ENCODE measurements at regions not wholly inside any gene's neighbourhood (a gene's known extent, or its start where the extent isn't known, plus 50 kb on each side); places are given as distances from the start of the nearest gene placed in this dataset.
"Not testable (repeated sequence)": the region's sequence is repeated elsewhere in the genome, so short reads cannot be mapped to it uniquely, and the experiment has no call there.

- H3K9me3 ChIP-seq (ENCODE audit: control insufficient read depth in 1 of 2, low read length in 2 of 2), result no peaks in the 10 kb centered on the region
- H3K4me3 ChIP-seq (ENCODE audit: low read depth in 1 of 2, low read length in 2 of 2), result no peak overlapping the region
- no peaks in the 10 kb centered on the region for H3K27me3 ChIP-seq (ENCODE audit: low read depth, low read length)
- H3K4me1 ChIP-seq (ENCODE audit: control insufficient read depth in 1 of 2, insufficient read depth in 2 of 2, low read length in 2 of 2), result peaks cover 0 to 4% of the 10 kb centered on the region in 2 donors
- H3K27ac ChIP-seq (ENCODE audit: low read length), result no peak overlapping the region
- H3K36me3 ChIP-seq (ENCODE audit: control insufficient read depth in 1 of 2, insufficient read depth in 2 of 2, low read length in 2 of 2), result no peaks in the 10 kb centered on the region
These were observed 315.6 kb upstream of the B3GAT1 start for GRCh38 chr11:134727636-134728035.

GRCh38 chr11:134727204-134727603 lies 315.2 kb upstream of the B3GAT1 start:
- Histone ChIP-seq H3K9me3 (ENCODE audit: control insufficient read depth in 1 of 2, low read length in 2 of 2) (no peaks in the 10 kb centered on the region), H3K4me3 (ENCODE audit: low read depth in 1 of 2, low read length in 2 of 2) (no peak overlapping the region), H3K27ac (ENCODE audit: low read length) (no peak overlapping the region), H3K4me1 (ENCODE audit: control insufficient read depth in 1 of 2, insufficient read depth in 2 of 2, low read length in 2 of 2) (peaks cover 0 to 4% of the 10 kb centered on the region in 2 donors), H3K36me3 (ENCODE audit: control insufficient read depth in 1 of 2, insufficient read depth in 2 of 2, low read length in 2 of 2) (no peaks in the 10 kb centered on the region), H3K27me3 (ENCODE audit: low read depth, low read length) (no peaks in the 10 kb centered on the region)

DNA sequence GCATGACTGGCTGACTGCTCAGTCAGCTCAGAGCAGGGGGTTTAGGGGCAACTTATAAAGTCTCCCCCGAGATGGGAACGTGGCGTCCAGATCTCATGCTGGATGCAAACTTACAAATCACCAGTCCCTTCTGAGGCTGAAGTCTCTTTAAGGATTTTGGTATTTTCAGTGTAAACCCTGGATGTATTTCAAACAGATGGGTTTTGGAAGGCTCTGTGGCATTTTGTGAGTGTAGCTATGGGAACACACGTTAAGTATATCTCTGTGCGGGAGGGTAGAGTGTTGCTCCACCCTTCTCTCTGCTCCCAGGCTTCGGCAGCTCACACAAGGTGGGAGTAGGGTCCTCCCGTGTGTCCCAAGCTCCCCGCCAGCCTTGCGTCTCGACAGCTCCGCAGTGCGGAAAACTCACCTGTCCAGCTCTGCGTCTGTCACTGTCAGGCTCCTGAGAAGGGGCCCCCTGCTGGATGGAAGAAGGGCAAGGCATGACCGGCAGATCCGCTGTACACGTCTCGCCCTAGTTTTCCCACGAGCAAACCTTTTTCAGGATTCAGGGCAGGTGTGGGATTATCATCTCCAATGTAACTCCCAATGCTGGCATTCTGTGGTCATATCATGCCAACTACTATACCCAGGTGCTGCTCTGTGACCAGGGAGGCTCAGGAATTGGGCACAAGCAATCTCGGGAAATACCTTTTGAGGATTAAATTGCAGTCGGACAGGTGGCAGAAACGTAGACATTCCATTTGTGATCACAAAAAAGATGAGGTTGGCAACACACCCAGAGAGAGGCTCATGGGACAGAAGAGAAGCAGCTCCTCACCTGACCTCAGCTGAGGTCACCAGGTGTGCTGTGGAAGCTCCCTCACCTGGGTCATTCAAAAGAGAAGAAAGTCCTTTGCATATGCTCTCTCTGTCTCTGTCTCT lies 313.9 kb upstream of the B3GAT1 start:
- H3K4me1 ChIP-seq (ENCODE audit: control insufficient read depth in 1 of 2, insufficient read depth in 2 of 2, low read length in 2 of 2), result no peaks in the 10 kb centered on the region
- H3K36me3 ChIP-seq (ENCODE audit: control insufficient read depth in 1 of 2, insufficient read depth in 2 of 2, low read length in 2 of 2), result no peaks in the 10 kb centered on the region
- H3K27ac ChIP-seq (ENCODE audit: low read length), result no peak overlapping the region
- H3K27me3 ChIP-seq (ENCODE audit: low read depth, low read length), result no peaks in the 10 kb centered on the region
- H3K4me3 ChIP-seq (ENCODE audit: low read depth in 1 of 2, low read length in 2 of 2), result no peak overlapping the region
- H3K9me3 ChIP-seq (ENCODE audit: control insufficient read depth in 1 of 2, low read length in 2 of 2), result no peaks in the 10 kb centered on the region

- no peak overlapping the region for H3K4me3 ChIP-seq (ENCODE audit: low read depth in 1 of 2, low read length in 2 of 2)
- no peaks in the 10 kb centered on the region for H3K36me3 ChIP-seq (ENCODE audit: control insufficient read depth in 1 of 2, insufficient read depth in 2 of 2, low read length in 2 of 2)
- H3K9me3 ChIP-seq (ENCODE audit: control insufficient read depth in 1 of 2, low read length in 2 of 2), result no peaks in the 10 kb centered on the region
- H3K4me1 ChIP-seq (ENCODE audit: control insufficient read depth in 1 of 2, insufficient read depth in 2 of 2, low read length in 2 of 2), result no peaks in the 10 kb centered on the region
- no peaks in the 10 kb centered on the region for H3K27me3 ChIP-seq (ENCODE audit: low read depth, low read length)
- H3K27ac ChIP-seq (ENCODE audit: low read length), result no peak overlapping the region
These were observed 313.2 kb upstream of the B3GAT1 start for GRCh38 chr11:134725211-134725610.

DNA sequence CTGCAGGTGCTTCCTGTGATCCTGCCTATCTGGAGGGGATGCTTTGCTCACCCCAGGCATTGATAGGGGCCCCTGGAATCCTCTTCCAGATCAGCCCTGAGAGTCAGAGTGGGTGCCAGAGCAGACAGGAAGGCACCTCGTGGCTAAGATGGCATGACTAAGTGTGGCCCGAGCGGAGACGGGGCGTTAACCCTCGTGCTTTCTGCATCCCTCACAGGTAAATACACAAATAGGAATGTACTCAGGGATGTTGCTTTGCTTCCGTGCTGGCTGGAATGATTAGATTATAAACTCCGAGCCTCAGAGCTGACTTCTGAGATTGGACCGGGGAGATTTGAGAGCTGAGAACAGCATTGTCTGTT lies 312.7 kb upstream of the B3GAT1 start:
- no peaks in the 10 kb centered on the region for H3K27me3 ChIP-seq (ENCODE audit: low read depth, low read length)
- no peaks in the 10 kb centered on the region for H3K36me3 ChIP-seq (ENCODE audit: control insufficient read depth in 1 of 2, insufficient read depth in 2 of 2, low read length in 2 of 2)
- no peaks in the 10 kb centered on the region for H3K9me3 ChIP-seq (ENCODE audit: control insufficient read depth in 1 of 2, low read length in 2 of 2)
- no peaks in the 10 kb centered on the region for H3K4me1 ChIP-seq (ENCODE audit: control insufficient read depth in 1 of 2, insufficient read depth in 2 of 2, low read length in 2 of 2)
- no peak overlapping the region for H3K27ac ChIP-seq (ENCODE audit: low read length)
- H3K4me3 ChIP-seq (ENCODE audit: low read depth in 1 of 2, low read length in 2 of 2), result no peak overlapping the region

GRCh38 chr11:134724106-134724778 lies 312.2 kb upstream of the B3GAT1 start:
- no peaks in the 10 kb centered on the region for H3K4me1 ChIP-seq (ENCODE audit: control insufficient read depth in 1 of 2, insufficient read depth in 2 of 2, low read length in 2 of 2)
- no peaks in the 10 kb centered on the region for H3K9me3 ChIP-seq (ENCODE audit: control insufficient read depth in 1 of 2, low read length in 2 of 2)
- H3K27ac ChIP-seq (ENCODE audit: low read length), result no peak overlapping the region
- no peaks in the 10 kb centered on the region for H3K27me3 ChIP-seq (ENCODE audit: low read depth, low read length)
- H3K36me3 ChIP-seq (ENCODE audit: control insufficient read depth in 1 of 2, insufficient read depth in 2 of 2, low read length in 2 of 2), result no peaks in the 10 kb centered on the region
- no peak overlapping the region for H3K4me3 ChIP-seq (ENCODE audit: low read depth in 1 of 2, low read length in 2 of 2)

DNA sequence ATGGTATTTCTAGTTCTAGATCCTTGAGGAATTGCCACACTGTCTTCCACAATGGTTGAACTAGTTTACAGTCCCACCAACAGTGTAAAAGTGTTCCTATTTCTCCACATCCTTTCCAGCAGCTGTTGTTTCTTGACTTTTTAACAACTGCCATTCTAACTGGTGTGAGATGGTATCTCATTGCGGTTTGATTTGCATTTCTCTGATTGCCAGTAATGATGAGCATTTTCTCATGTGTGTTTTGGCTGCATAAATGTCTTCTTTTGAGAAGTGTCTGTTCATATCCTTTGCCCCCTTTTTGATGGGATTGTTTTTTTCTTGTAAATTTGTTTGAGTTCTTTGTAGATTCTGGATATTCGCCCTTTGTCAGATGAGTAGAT lies 308.6 kb upstream of the B3GAT1 start:
- H3K9me3 ChIP-seq (ENCODE audit: control insufficient read depth in 1 of 2, low read length in 2 of 2); H3K4me3 ChIP-seq (ENCODE audit: low read depth in 1 of 2, low read length in 2 of 2); H3K36me3 ChIP-seq (ENCODE audit: control insufficient read depth in 1 of 2, insufficient read depth in 2 of 2, low read length in 2 of 2); H3K27me3 ChIP-seq (ENCODE audit: low read depth, low read length); H3K4me1 ChIP-seq (ENCODE audit: control insufficient read depth in 1 of 2, insufficient read depth in 2 of 2, low read length in 2 of 2); H3K27ac ChIP-seq (ENCODE audit: low read length): not testable (repeated sequence)

- H3K9me3 ChIP-seq (ENCODE audit: control insufficient read depth in 1 of 2, low read length in 2 of 2); H3K36me3 ChIP-seq (ENCODE audit: control insufficient read depth in 1 of 2, insufficient read depth in 2 of 2, low read length in 2 of 2); H3K27me3 ChIP-seq (ENCODE audit: low read depth, low read length); H3K4me3 ChIP-seq (ENCODE audit: low read depth in 1 of 2, low read length in 2 of 2); H3K4me1 ChIP-seq (ENCODE audit: control insufficient read depth in 1 of 2, insufficient read depth in 2 of 2, low read length in 2 of 2); H3K27ac ChIP-seq (ENCODE audit: low read length): not testable (repeated sequence)
These were observed 308.1 kb upstream of the B3GAT1 start for GRCh38 chr11:134719940-134720690.

DNA sequence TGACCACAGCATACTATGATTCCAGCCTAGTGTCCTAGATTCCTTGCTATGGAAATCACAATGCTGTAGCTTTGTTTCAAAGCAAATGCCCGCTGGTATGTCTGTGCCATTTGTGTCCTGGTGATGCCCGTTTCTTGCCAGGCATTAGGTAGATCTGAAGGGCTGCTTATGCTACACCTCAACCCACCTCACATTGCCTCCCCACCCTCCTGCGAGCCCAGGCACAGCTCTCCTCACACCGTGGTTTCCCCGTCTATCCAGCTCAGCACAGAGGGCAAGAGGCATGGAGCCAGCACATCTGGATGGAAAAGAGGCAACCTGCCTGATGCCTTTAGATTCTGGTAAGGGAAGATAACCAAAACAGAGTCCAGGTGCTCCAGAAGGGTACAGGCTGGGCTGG lies 307.4 kb upstream of the B3GAT1 start:
- Histone ChIP-seq H3K9me3 (ENCODE audit: control insufficient read depth in 1 of 2, low read length in 2 of 2) (no peaks in the 10 kb centered on the region), H3K27ac (ENCODE audit: low read length) (no peak overlapping the region), H3K4me1 (ENCODE audit: control insufficient read depth in 1 of 2, insufficient read depth in 2 of 2, low read length in 2 of 2) (no peaks in the 10 kb centered on the region), H3K4me3 (ENCODE audit: low read depth in 1 of 2, low read length in 2 of 2) (no peak overlapping the region), H3K36me3 (ENCODE audit: control insufficient read depth in 1 of 2, insufficient read depth in 2 of 2, low read length in 2 of 2) (no peaks in the 10 kb centered on the region), H3K27me3 (ENCODE audit: low read depth, low read length) (no peaks in the 10 kb centered on the region)

GRCh38 chr11:134716582-134716981 lies 304.5 kb upstream of the B3GAT1 start:
- H3K9me3 ChIP-seq (ENCODE audit: control insufficient read depth in 1 of 2, low read length in 2 of 2), result no peaks in the 10 kb centered on the region
- H3K4me3 ChIP-seq (ENCODE audit: low read depth in 1 of 2, low read length in 2 of 2), result no peak overlapping the region
- H3K27me3 ChIP-seq (ENCODE audit: low read depth, low read length), result no peaks in the 10 kb centered on the region
- H3K4me1 ChIP-seq (ENCODE audit: control insufficient read depth in 1 of 2, insufficient read depth in 2 of 2, low read length in 2 of 2), result no peaks in the 10 kb centered on the region
- H3K36me3 ChIP-seq (ENCODE audit: control insufficient read depth in 1 of 2, insufficient read depth in 2 of 2, low read length in 2 of 2), result no peaks in the 10 kb centered on the region
- H3K27ac ChIP-seq (ENCODE audit: low read length), result no peak overlapping the region

DNA sequence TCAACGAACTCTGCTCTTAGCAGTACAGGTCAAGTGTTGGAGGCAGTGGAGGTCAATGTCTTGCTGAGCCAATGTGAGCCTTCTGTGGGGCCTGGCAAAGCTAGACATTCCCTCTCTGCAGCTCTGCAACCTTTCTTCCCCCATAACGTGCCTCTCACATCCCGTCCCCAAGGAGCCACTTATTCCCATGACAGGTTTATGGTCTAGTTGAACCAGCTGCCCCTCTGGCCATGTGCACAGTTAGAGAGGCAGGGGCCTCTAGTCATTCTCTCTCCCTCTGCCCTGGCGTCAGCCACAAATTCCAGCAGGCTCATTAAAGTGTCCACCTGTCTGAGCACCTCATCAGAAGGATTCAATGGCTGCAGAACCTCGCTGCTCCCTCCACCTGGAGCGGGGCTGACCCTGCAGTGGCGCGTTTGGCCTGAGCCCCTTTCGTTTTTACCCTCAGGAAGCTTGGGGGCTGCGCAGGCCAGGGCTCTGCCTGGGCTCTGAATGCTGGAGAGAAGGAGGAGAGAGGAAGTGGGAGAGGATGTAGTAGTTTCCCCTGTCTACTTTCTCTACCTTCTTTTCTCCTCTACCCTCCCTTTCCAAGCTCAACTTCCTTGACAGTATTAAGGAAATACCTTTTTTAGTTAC lies 302.1 kb upstream of the B3GAT1 start:
- H3K4me3 ChIP-seq (ENCODE audit: low read depth in 1 of 2, low read length in 2 of 2), result no peak overlapping the region
- no peak overlapping the region for H3K27ac ChIP-seq (ENCODE audit: low read length)
- no peaks in the 10 kb centered on the region for H3K4me1 ChIP-seq (ENCODE audit: control insufficient read depth in 1 of 2, insufficient read depth in 2 of 2, low read length in 2 of 2)
- no peaks in the 10 kb centered on the region for H3K27me3 ChIP-seq (ENCODE audit: low read depth, low read length)
- H3K9me3 ChIP-seq (ENCODE audit: control insufficient read depth in 1 of 2, low read length in 2 of 2), result no peaks in the 10 kb centered on the region
- H3K36me3 ChIP-seq (ENCODE audit: control insufficient read depth in 1 of 2, insufficient read depth in 2 of 2, low read length in 2 of 2), result no peaks in the 10 kb centered on the region
